ENCODE measurements at regions not wholly inside any gene's neighbourhood (a gene's known extent, or its start where the extent isn't known, plus 50 kb on each side); places are given as distances from the start of the nearest gene placed in this dataset.
A peak's percentile ranks its signal among the peaks of the same experiment; 100 is the strongest.
"Not testable (repeated sequence)": the region's sequence is repeated elsewhere in the genome, so short reads cannot be mapped to it uniquely, and the experiment has no call there.

DNA sequence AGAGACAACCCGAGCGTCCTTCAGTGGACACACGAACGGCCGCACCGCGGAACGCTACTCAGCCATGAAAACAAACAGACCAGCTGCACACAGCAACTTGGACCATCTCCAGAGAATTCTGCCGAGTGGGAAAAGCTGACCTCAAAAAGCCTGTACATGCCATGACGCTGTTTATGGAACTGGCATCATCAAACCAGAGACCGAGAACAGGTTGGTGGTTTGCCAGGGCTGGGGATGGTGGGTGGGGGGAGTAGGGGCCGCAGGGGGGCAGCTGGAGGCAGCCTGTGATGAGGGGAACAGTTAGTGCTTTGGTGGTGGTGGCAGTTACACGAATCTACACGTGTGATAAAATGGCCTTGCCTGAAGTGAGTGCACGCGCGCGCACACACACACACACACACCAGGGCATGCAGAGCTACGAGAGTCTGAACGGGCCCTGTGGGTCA, 169.8 kb downstream of the LAT start:
- ChIA-PET CTCF (no interaction called here), POLR2A (no interaction called here)
- Histone ChIP-seq H3K27me3 (ENCODE audit: control insufficient read depth in 2 of 2, insufficient read depth in 2 of 2, low read length in 2 of 2) (no peaks in the 10 kb centered on the region), H3K27ac (ENCODE audit: low read depth, low read length) (peak overlapping the region; percentile 60), H3K9me3 (ENCODE audit: control insufficient read depth in 2 of 3, low read length in 3 of 3) (no peaks in the 10 kb centered on the region), H3K36me3 (ENCODE audit: control insufficient read depth in 2 of 3, insufficient read depth in 3 of 3, low read length in 3 of 3) (no peaks in the 10 kb centered on the region), H3K4me1 (ENCODE audit: control insufficient read depth in 2 of 2, insufficient read depth in 2 of 2, low read length in 2 of 2) (peaks cover 4 to 41% of the 10 kb centered on the region in 2 donors), H3K4me3 (ENCODE audit: low read length) (no peak overlapping the region)
- DNase-seq = no peak
- Mint-ChIP-seq H3K27ac (peak overlapping the region; percentile 83 to 100 (median 95)), H3K9me3 (peaks cover 0 to 2% (median 0%) of the 10 kb centered on the region in 11 donors), H3K4me3 (peak overlapping the region; percentile 50 to 86 (median 80)), H3K36me3 (peaks cover 0 to 6% (median 3%) of the 10 kb centered on the region in 5 donors), H3K4me1 (peaks cover 27 to 75% (median 53%) of the 10 kb centered on the region in 7 donors), H3K27me3 (no peaks in the 10 kb centered on the region)
- intact Hi-C loops (cut with micrococcal nuclease) = no loop called here
- ATAC-seq = no peak

DNA sequence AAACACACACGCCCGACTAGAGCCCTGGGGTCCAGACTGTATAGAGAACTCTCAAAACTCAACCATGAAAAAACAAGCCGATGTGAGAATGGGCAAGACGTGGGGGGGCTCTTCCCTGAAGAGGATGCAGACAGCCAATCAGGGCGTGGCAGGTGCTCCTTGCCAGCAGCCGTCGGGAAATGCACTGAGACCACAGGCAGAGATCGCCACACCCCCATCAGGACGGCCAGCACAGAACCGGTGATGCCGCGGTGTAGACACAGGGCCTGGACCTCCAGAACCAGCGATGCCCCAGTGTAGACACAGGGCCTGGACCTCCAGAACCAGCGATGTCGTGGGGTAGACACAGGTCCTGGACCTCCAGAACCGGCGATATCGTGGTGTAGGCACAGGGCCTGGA, 169.2 kb downstream of the LAT start:
- no peak for DNase-seq
- no peak for ATAC-seq
- Mint-ChIP-seq H3K27ac (peak overlapping the region; percentile 63 to 100 (median 92)), H3K9me3 (peaks cover 0 to 2% (median 0%) of the 10 kb centered on the region in 11 donors), H3K4me1 (peaks cover 33 to 82% (median 59%) of the 10 kb centered on the region in 7 donors), H3K27me3 (no peaks in the 10 kb centered on the region), H3K4me3 (peak overlapping the region in 7 of 10 donors; percentile 42 to 75 (median 58)), H3K36me3 (peaks cover 0 to 6% (median 4%) of the 10 kb centered on the region in 5 donors)
- peak overlapping the region; percentile 60 for H3K27ac ChIP-seq (ENCODE audit: low read depth, low read length)
- intact Hi-C loops (cut with micrococcal nuclease) = no loop called here
- peaks cover 10 to 47% of the 10 kb centered on the region in 2 donors for H3K4me1 ChIP-seq (ENCODE audit: control insufficient read depth in 2 of 2, insufficient read depth in 2 of 2, low read length in 2 of 2)
- H3K27me3 ChIP-seq (ENCODE audit: control insufficient read depth in 2 of 2, insufficient read depth in 2 of 2, low read length in 2 of 2) = no peaks in the 10 kb centered on the region
- H3K4me3 ChIP-seq (ENCODE audit: low read length) = no peak overlapping the region
- POLR2A ChIA-PET = no interaction called here
- CTCF ChIA-PET = no interaction called here
- H3K9me3 ChIP-seq (ENCODE audit: control insufficient read depth in 2 of 3, low read length in 3 of 3) = no peaks in the 10 kb centered on the region
- H3K36me3 ChIP-seq (ENCODE audit: control insufficient read depth in 2 of 3, insufficient read depth in 3 of 3, low read length in 3 of 3) = no peaks in the 10 kb centered on the region

DNA sequence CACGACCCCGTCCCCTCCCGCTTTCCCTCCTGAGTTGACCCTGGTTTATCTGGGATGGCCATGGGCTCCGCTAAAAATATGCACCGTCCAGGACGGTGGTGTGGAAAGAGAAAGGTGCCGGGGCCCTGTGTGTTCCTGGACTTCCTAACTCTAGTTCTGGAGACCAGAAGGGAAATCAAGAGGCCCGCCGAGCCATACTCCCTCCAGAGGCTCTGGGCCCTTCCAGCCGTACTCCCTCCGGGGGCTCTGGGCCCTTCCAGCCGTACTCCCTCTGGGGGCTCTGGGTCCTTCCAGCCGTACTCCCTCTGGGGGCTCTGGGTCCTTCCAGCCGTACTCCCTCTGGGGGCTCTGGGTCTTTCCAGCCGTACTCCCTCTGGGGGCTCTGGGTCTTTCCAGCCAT, 168.5 kb downstream of the LAT start:
- intact Hi-C loops (cut with micrococcal nuclease); H3K4me3 ChIP-seq (ENCODE audit: low read length); H3K36me3 ChIP-seq (ENCODE audit: control insufficient read depth in 2 of 3, insufficient read depth in 3 of 3, low read length in 3 of 3); POLR2A ChIA-PET; H3K9me3 Mint-ChIP-seq; H3K27me3 ChIP-seq (ENCODE audit: control insufficient read depth in 2 of 2, insufficient read depth in 2 of 2, low read length in 2 of 2); H3K27me3 Mint-ChIP-seq; H3K9me3 ChIP-seq (ENCODE audit: control insufficient read depth in 2 of 3, low read length in 3 of 3); H3K36me3 Mint-ChIP-seq; ATAC-seq; DNase-seq: not testable (repeated sequence)
- Histone ChIP-seq H3K27ac (ENCODE audit: low read depth, low read length) (peak overlapping the region; percentile 60), H3K4me1 (ENCODE audit: control insufficient read depth in 2 of 2, insufficient read depth in 2 of 2, low read length in 2 of 2) (peaks cover 16 to 53% of the 10 kb centered on the region in 2 donors)
- Mint-ChIP-seq H3K4me1 (peaks cover 38 to 89% (median 67%) of the 10 kb centered on the region in 7 donors), H3K27ac (peak overlapping the region in 5 of 9 donors; percentile 8 to 94 (median 79)), H3K4me3 (peak overlapping the region in 1 of 10 donors; percentile 58)
- CTCF ChIA-PET = interaction anchor here (1.0 kb wide), 1 partner anchor 14 kb away, joined by 3 read pairs; no protein-coding TSS in a partner anchor

DNA sequence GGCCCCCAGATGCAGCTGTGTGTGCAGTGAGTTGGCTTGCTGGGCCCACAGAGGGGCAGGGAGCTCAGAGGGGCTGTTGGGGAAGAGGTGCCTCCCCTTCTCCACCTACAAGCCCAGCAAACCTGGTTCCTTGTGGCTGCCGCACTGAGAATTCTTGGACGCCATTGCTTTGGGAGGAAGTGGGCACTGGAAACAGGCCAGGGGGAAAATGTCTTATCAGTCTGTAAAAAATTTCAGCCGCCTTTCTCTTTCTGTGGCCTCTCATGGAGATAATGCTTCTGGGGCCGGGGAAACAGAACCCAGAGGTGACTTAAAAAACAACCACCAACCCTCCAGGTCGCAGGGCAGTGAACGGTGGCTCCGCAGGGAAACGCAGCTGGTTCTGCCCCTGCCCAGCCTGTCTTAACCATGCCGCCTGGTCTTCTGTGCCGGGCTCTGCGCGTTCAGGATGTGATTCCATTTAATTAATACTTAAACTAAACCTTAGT, 167.7 kb downstream of the LAT start:
- ATAC-seq; H3K27me3 Mint-ChIP-seq; intact Hi-C loops (cut with micrococcal nuclease); H3K9me3 Mint-ChIP-seq; H3K36me3 Mint-ChIP-seq; H3K36me3 ChIP-seq (ENCODE audit: control insufficient read depth in 2 of 3, insufficient read depth in 3 of 3, low read length in 3 of 3); H3K4me3 ChIP-seq (ENCODE audit: low read length); H3K9me3 ChIP-seq (ENCODE audit: control insufficient read depth in 2 of 3, low read length in 3 of 3); H3K27me3 ChIP-seq (ENCODE audit: control insufficient read depth in 2 of 2, insufficient read depth in 2 of 2, low read length in 2 of 2): not testable (repeated sequence)
- peak overlapping the region in 8 of 10 donors; percentile 47 to 78 (median 60) for H3K4me3 Mint-ChIP-seq
- POLR2A ChIA-PET = interaction anchor here (0.7 kb wide), 1 partner anchor 579 kb away, joined by 5 read pairs; no protein-coding TSS in a partner anchor
- H3K27ac Mint-ChIP-seq = peak overlapping the region; percentile 29 to 100 (median 94)
- H3K27ac ChIP-seq (ENCODE audit: low read depth, low read length) = peak overlapping the region; percentile 57
- peaks cover 36 to 95% (median 69%) of the 10 kb centered on the region in 7 donors for H3K4me1 Mint-ChIP-seq
- CTCF ChIA-PET = interaction anchor here (1.0 kb wide), 1 partner anchor 14 kb away, joined by 3 read pairs; no protein-coding TSS in a partner anchor
- H3K4me1 ChIP-seq (ENCODE audit: control insufficient read depth in 2 of 2, insufficient read depth in 2 of 2, low read length in 2 of 2) = peaks cover 22 to 59% of the 10 kb centered on the region in 2 donors
- DNase-seq = peak in 4 of 9 donors; percentile 10 to 39 (median 29)

DNA sequence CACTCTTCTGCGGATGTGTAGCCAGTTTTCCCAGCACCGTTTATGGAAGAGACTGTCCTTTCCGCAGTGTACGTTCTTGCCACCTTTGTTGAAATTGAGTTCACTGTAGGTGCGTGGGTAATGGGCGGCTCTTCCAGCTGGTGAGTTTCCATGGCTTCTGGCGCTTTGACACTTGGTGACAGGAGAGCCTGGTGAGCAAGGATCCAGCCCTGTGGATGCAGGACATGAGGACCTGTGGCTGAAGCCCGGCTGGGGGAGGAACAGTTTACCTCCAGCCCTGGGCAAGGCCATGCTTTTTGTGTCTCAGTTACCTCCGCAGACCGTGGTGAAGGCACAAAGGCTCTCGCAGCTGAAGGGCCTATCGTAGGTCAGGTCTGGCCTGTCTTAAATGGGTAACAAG, 166.5 kb downstream of the LAT start:
- H3K36me3 Mint-ChIP-seq = peaks cover 0 to 6% (median 4%) of the 10 kb centered on the region in 5 donors
- no peak overlapping the region for H3K4me3 Mint-ChIP-seq
- Histone ChIP-seq H3K4me3 (ENCODE audit: low read length) (no peak overlapping the region), H3K36me3 (ENCODE audit: control insufficient read depth in 2 of 3, insufficient read depth in 3 of 3, low read length in 3 of 3) (no peaks in the 10 kb centered on the region), H3K27me3 (ENCODE audit: control insufficient read depth in 2 of 2, insufficient read depth in 2 of 2, low read length in 2 of 2) (no peaks in the 10 kb centered on the region), H3K9me3 (ENCODE audit: control insufficient read depth in 2 of 3, low read length in 3 of 3) (no peaks in the 10 kb centered on the region), H3K27ac (ENCODE audit: low read depth, low read length) (peak overlapping the region; percentile 80), H3K4me1 (ENCODE audit: control insufficient read depth in 2 of 2, insufficient read depth in 2 of 2, low read length in 2 of 2) (peaks cover 22 to 47% of the 10 kb centered on the region in 2 donors)
- POLR2A ChIA-PET = no interaction called here
- H3K4me1 Mint-ChIP-seq = peaks cover 24 to 89% (median 61%) of the 10 kb centered on the region in 7 donors
- ATAC-seq (no peak), DNase-seq (no peak)
- H3K9me3 Mint-ChIP-seq = peaks cover 0 to 2% (median 0%) of the 10 kb centered on the region in 11 donors
- CTCF ChIA-PET = interaction anchor here (0.6 kb wide), 1 partner anchor 654 kb away, joined by 3 read pairs; no protein-coding TSS in a partner anchor
- peak overlapping the region in 8 of 9 donors; percentile 70 to 100 (median 98) for H3K27ac Mint-ChIP-seq
- intact Hi-C loops (cut with micrococcal nuclease) = no loop called here
- no peaks in the 10 kb centered on the region for H3K27me3 Mint-ChIP-seq

DNA sequence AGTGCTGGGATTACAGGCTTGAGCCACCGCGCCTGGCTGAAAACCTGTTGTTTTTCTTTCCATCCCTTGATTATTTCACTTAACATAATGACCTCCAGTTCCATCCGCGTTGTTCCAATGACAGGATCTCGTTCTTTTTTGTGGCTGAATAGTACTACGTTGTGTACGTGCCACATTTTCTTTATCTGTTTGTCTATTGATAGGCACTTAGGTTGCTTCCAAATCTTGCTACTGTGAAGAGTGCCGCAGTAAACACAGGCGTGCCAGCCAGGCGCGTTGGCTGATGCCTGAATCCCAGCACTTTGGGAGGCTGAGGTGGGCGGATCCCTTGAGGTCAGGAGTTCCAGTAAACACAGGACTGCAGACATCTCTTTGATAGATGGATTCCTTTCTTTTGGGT, 165.1 kb downstream of the LAT start:
- H3K9me3 Mint-ChIP-seq; H3K4me3 ChIP-seq (ENCODE audit: low read length); H3K27me3 ChIP-seq (ENCODE audit: control insufficient read depth in 2 of 2, insufficient read depth in 2 of 2, low read length in 2 of 2); ATAC-seq; H3K27me3 Mint-ChIP-seq; H3K36me3 ChIP-seq (ENCODE audit: control insufficient read depth in 2 of 3, insufficient read depth in 3 of 3, low read length in 3 of 3); DNase-seq; H3K9me3 ChIP-seq (ENCODE audit: control insufficient read depth in 2 of 3, low read length in 3 of 3): not testable (repeated sequence)
- H3K4me1 Mint-ChIP-seq = peaks cover 25 to 83% (median 55%) of the 10 kb centered on the region in 7 donors
- Histone ChIP-seq H3K27ac (ENCODE audit: low read depth, low read length) (peak overlapping the region; percentile 80), H3K4me1 (ENCODE audit: control insufficient read depth in 2 of 2, insufficient read depth in 2 of 2, low read length in 2 of 2) (peaks cover 22 to 44% of the 10 kb centered on the region in 2 donors)
- ChIA-PET POLR2A (interaction anchor here (0.6 kb wide), 1 partner anchor 1004 kb away, joined by 3 read pairs; no protein-coding TSS in a partner anchor), CTCF (interaction anchor here (0.6 kb wide), 1 partner anchor 37 kb away, joined by 3 read pairs; no protein-coding TSS in a partner anchor)
- peak overlapping the region in 8 of 10 donors; percentile 10 to 84 (median 68) for H3K4me3 Mint-ChIP-seq
- H3K36me3 Mint-ChIP-seq = peaks cover 6 to 14% (median 10%) of the 10 kb centered on the region in 5 donors
- H3K27ac Mint-ChIP-seq = peak overlapping the region; percentile 88 to 100 (median 98)
- intact Hi-C loops (cut with micrococcal nuclease) = loop anchor here in 1 of 2 donors (1.0 kb wide), 1 partner anchor 7 kb away; no protein-coding TSS in a partner anchor

All from naive thymus-derived CD4-positive, alpha-beta T cell (primary cell).